ENCODE measurements at regions not wholly inside any gene's neighbourhood (a gene's known extent, or its start where the extent isn't known, plus 50 kb on each side); places are given as distances from the start of the nearest gene placed in this dataset.

DNA sequence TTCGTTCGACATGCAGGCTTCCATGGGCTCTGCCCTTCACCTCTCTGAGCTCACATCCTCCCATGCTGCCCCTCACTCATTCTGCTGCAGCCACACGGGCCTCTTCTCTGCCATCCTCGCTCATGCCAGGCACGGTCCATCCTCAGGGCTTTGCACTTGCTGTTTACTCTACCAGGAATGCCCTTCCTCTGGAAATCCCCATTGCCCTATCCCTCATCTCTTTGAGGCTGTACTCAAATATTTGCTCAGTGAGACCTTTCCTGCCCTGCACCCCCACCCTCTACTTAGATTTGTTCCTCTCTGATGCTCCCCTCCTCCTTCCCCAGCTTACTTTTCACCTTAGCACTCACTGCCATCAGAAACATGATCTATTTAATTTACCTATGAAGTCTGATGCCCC lies 107.0 kb upstream of the ZNF716 start:
- no peaks in the 10 kb centered on the region for H4K20me1 ChIP-seq (replicated peaks in 1 of 2; ENCODE audit: control insufficient read depth in 1 of 2, insufficient read depth in 2 of 2, low read length in 2 of 2)
- H3K9ac ChIP-seq (replicated peaks in 1 of 4; ENCODE audit: extremely low read depth in 1 of 4, low read depth in 3 of 4, low read length in 3 of 4) = no peak overlapping the region
- peaks cover 59 to 97% of the 10 kb centered on the region in 2 experiments for H3K9me3 ChIP-seq (ENCODE audit: insufficient read depth in 2 of 2, low read depth in 1 of 2, low read length in 1 of 2)
- no peak overlapping the region for H3K4me2 ChIP-seq (ENCODE audit: insufficient read depth in 1 of 2, low read depth in 2 of 2, low read length in 2 of 2)
- no peak overlapping the region for H3K4ac ChIP-seq (replicated peaks; ENCODE audit: insufficient read length, low read depth, low read length)
- no peaks in the 10 kb centered on the region for H3K23me2 ChIP-seq (ENCODE audit: low read depth, low read length)
- no peak overlapping the region for H4K8ac ChIP-seq (ENCODE audit: extremely low read depth, insufficient read depth, low read length)
- H2BK15ac ChIP-seq (ENCODE audit: low read length) = no peak overlapping the region
- no peak overlapping the region for H3K23ac ChIP-seq (ENCODE audit: insufficient read length)
- CTCF ChIA-PET (ENCODE audit: partially characterized antibody) = no interaction called here
- 97% methylated on average over 3 of the region's 5 CpGs; no CpG with 5 or more reads in 1 of the 2 experiments for WGBS, 2 experiments (ENCODE audit: extremely low coverage in 1 of 2, insufficient coverage in 1 of 2, insufficient read length in 1 of 2, insufficient replicate concordance in 2 of 2, low coverage in 1 of 2, low lambda C conversion rate in 2 of 2, missing lambda C conversion rate in 1 of 2)
- no peaks in the 10 kb centered on the region for H3K79me2 ChIP-seq (ENCODE audit: control insufficient read depth in 1 of 2, insufficient read depth in 2 of 2, low read length in 2 of 2)
- H3K79me1 ChIP-seq (ENCODE audit: low read depth, low read length) = no peaks in the 10 kb centered on the region
- H2BK12ac ChIP-seq (ENCODE audit: low read depth, low read length) = no peak overlapping the region
- no peak overlapping the region for H3K4me3 ChIP-seq (ENCODE audit: extremely low read depth in 1 of 4, insufficient read depth in 2 of 4, low read depth in 3 of 4, low read length in 4 of 4)
- no peak overlapping the region for H3K27ac ChIP-seq (ENCODE audit: low read depth, low read length)
- no peak overlapping the region for H4K5ac ChIP-seq (ENCODE audit: insufficient read length, low read depth, low read length)
- POLR2A ChIA-PET (ENCODE audit: partially characterized antibody) = no interaction called here
- no peaks in the 10 kb centered on the region for H3K27me3 ChIP-seq (replicated peaks in 1 of 4; ENCODE audit: control insufficient read depth in 3 of 4, extremely low read depth in 1 of 4, insufficient read depth in 3 of 4, low read length in 3 of 4)
- H2BK5ac ChIP-seq (ENCODE audit: low read depth, low read length) = no peak overlapping the region
- H2BK20ac ChIP-seq (ENCODE audit: low read length) = no peak overlapping the region
- no peak overlapping the region for H2AK5ac ChIP-seq (ENCODE audit: low read depth, low read length)
- no peak overlapping the region for H3K56ac ChIP-seq (replicated peaks; ENCODE audit: insufficient read length, low read depth, low read length)
- no peak overlapping the region for H4K91ac ChIP-seq (replicated peaks; ENCODE audit: insufficient read length, low read length)
- H2AFZ ChIP-seq (ENCODE audit: low read length) = no peak overlapping the region
- H3K4me1 ChIP-seq (replicated peaks in 1 of 4; ENCODE audit: control insufficient read depth in 3 of 4, insufficient read depth in 4 of 4, low read length in 3 of 4) = no peaks in the 10 kb centered on the region
- H2BK120ac ChIP-seq (replicated peaks; ENCODE audit: low read depth, low read length) = no peak overlapping the region
- H3K36me3 ChIP-seq (ENCODE audit: control insufficient read depth in 2 of 4, insufficient read depth in 4 of 4, low read length in 3 of 4) = no peaks in the 10 kb centered on the region
- H3K14ac ChIP-seq (ENCODE audit: insufficient read length) = no peak overlapping the region
- no peak for DNase-seq (ENCODE audit: low read depth in 1 of 2, low spot score in 2 of 2)
- H3K18ac ChIP-seq (ENCODE audit: extremely low read depth, low read length) = no peak overlapping the region
- no peak for FAIRE-seq
- no peak for TF ChIP-seq PHF8 (conservative IDR thresholded peaks at IDR 0.05; ENCODE audit: low read depth, low read length)
- TF ChIP-seq CTCF (IDR thresholded peaks at IDR 0.05; ENCODE audit: control extremely low read depth in 1 of 3, insufficient read depth in 1 of 3, low read depth in 1 of 3, low read length in 3 of 3) = no peak
- no peak for TF ChIP-seq RBBP5 (IDR thresholded peaks at IDR 0.05; ENCODE audit: borderline replicate concordance, low read depth, low read length)
- TF ChIP-seq SP2 (IDR thresholded peaks at IDR 0.05; ENCODE audit: low read length) = no peak
- no peak for TF ChIP-seq SIN3A (conservative IDR thresholded peaks at IDR 0.05 in 1 of 2, IDR thresholded peaks at IDR 0.05 in 1 of 2; ENCODE audit: low read depth in 1 of 2, low read length in 2 of 2)
- no peak for TF ChIP-seq CBX8 (IDR thresholded peaks at IDR 0.05; ENCODE audit: borderline replicate concordance, low read depth, low read length)
- no peak for TF ChIP-seq SP4 (IDR thresholded peaks at IDR 0.05; ENCODE audit: low read length)
- TF ChIP-seq TAF7 (optimal IDR thresholded peaks at IDR 0.05; ENCODE audit: borderline replicate concordance, low read depth, low read length) = no peak
- no peak for TF ChIP-seq HDAC2 (IDR thresholded peaks at IDR 0.05; ENCODE audit: borderline replicate concordance in 1 of 2, low read depth in 2 of 2, low read length in 2 of 2)
- no peak for TF ChIP-seq CHD1 (IDR thresholded peaks at IDR 0.05; ENCODE audit: low read depth, low read length)
- TF ChIP-seq POLR2AphosphoS5 (IDR thresholded peaks at IDR 0.05; ENCODE audit: low read depth, low read length) = no peak
- TF ChIP-seq ZNF274 (IDR thresholded peaks at IDR 0.05; ENCODE audit: borderline replicate concordance, extremely low read depth, low read length) = no peak
- no peak for TF ChIP-seq JUND (IDR thresholded peaks at IDR 0.05; ENCODE audit: low read length)

Data from H1 (cell line).